PC-9 (cell line): ENCODE measurements at regions not wholly inside any gene's neighbourhood (a gene's known extent, or its start where the extent isn't known, plus 50 kb on each side); places are given as distances from the start of the nearest gene placed in this dataset.

Experiments used
- CTCF ChIP-seq: fragments of 200-600 bp; sonication (generic); conservative IDR thresholded peaks from 2 replicates; pipeline ENCODE4 v1.6.1; 2017; ENCODE audit warnings: mixed run types, antibody characterized with exemption, mild to moderate bottlenecking, moderate library complexity
- EZH2 ChIP-seq: fragments of 200-600 bp; sonication (generic); IDR thresholded peaks from 2 replicates; pipeline ENCODE4 v1.8.0; 2017; ENCODE audit warnings: antibody characterized with exemption, low read depth

- TF ChIP-seq EZH2, result no peak
- TF ChIP-seq CTCF, result no peak
These were observed 338.0 kb downstream of the NYAP2 start for GRCh38 chr2:225737556-225737955.
